ENCODE measurements at regions not wholly inside any gene's neighbourhood (a gene's known extent, or its start where the extent isn't known, plus 50 kb on each side); places are given as distances from the start of the nearest gene placed in this dataset.

- TF ChIP-seq YY1 (IDR thresholded peaks at IDR 0.05; ENCODE audit: borderline replicate concordance in 1 of 3, control insufficient read depth in 1 of 3, extremely low read depth in 1 of 3, insufficient read depth in 3 of 3, insufficient read length in 1 of 3, insufficient replicate concordance in 2 of 3, low read depth in 1 of 3, low read length in 2 of 3): no peak
- TF ChIP-seq ELF2 (CRISPR knock-in tag; IDR thresholded peaks at IDR 0.05): no peak
- no peak for TF ChIP-seq HCFC1 (IDR thresholded peaks at IDR 0.05; ENCODE audit: low read depth, low read length)
- no peak for TF ChIP-seq ZNF197 (CRISPR knock-in tag; IDR thresholded peaks at IDR 0.05; ENCODE audit: low read depth)
- TF ChIP-seq USF1 (CRISPR knock-in tag; IDR thresholded peaks at IDR 0.05): no peak
- TF ChIP-seq PML (IDR thresholded peaks at IDR 0.05; ENCODE audit: low read length): no peak
- no peak for TF ChIP-seq SNRNP70 (optimal IDR thresholded peaks at IDR 0.05; ENCODE audit: low read depth, low read length)
- no peak for TF ChIP-seq ZNF695 (CRISPR knock-in tag; IDR thresholded peaks at IDR 0.05)
- TF ChIP-seq CBX5 (IDR thresholded peaks at IDR 0.05; ENCODE audit: borderline replicate concordance, low read depth): no peak
- no peak for TF ChIP-seq NCOA4 (IDR thresholded peaks at IDR 0.05; ENCODE audit: partially characterized antibody)
- TF ChIP-seq PHF21A (IDR thresholded peaks at IDR 0.05; ENCODE audit: borderline replicate concordance, low read depth): no peak
- no peak for TF ChIP-seq CCNT2 (IDR thresholded peaks at IDR 0.05; ENCODE audit: borderline replicate concordance, extremely low read depth, insufficient read length, low read depth, low read length)
- TF ChIP-seq GATA2 (CRISPR knock-in tag; IDR thresholded peaks at IDR 0.05): no peak
Measured at GRCh38 chr2:155310589-155310988, 612.1 kb downstream of the KCNJ3 start.

Measured in K562 (cell line).